ENCODE measurements at regions not wholly inside any gene's neighbourhood (a gene's known extent, or its start where the extent isn't known, plus 50 kb on each side); places are given as distances from the start of the nearest gene placed in this dataset.

GRCh38 chr9:126248680-126249079 lies 77.9 kb upstream of the MVB12B start:
- TF ChIP-seq CTCF (IDR thresholded peaks at IDR 0.05) (no peak), POLR2A (IDR thresholded peaks at IDR 0.05) (no peak)
